ENCODE measurements at regions not wholly inside any gene's neighbourhood (a gene's known extent, or its start where the extent isn't known, plus 50 kb on each side); places are given as distances from the start of the nearest gene placed in this dataset.

DNA sequence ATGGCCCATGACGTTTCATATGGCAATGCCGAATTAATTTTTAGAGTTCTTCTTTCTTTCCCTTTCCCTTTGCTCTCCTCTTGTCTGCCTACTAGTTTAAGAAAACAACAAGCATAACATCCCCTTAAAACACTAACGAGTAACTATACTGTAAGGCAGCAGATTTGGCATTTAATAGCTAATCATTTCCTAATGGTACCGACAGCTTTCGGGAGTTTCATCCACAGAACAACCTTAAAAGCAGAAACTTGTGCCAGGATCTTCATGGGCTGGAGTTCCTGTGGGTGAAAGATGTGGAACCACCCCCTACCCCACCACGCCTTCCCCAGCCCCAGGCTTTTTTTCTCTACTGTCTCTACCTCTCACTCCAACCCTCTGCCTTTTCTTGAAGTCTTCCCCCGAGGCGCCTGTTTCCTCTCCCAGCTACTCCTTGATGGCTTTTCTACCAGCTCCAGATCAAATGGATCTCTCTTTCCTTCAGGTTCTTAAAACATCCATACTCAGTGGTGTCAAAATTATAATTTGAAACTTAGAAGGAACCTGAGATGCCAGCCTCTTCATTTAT is 319.5 kb downstream of the PIK3R1 start:
- no peaks in the 10 kb centered on the region for H3K9me3 ChIP-seq
- intact Hi-C loops (cut with DNase I; ENCODE audit: low total_unique reads): no loop called here
- H3K4me3 ChIP-seq: no peak overlapping the region
- no peak overlapping the region for H3K27ac ChIP-seq
- peaks cover 0 to 16% (median 0%) of the 10 kb centered on the region in 7 donors for H3K27me3 ChIP-seq (replicated peaks in 1 of 7)
- H3K36me3 ChIP-seq: no peaks in the 10 kb centered on the region
- 86 to 92% (median 89%) methylated on average over 8 of the region's 8 CpGs for WGBS, 5 donors
- TF ChIP-seq POLR2AphosphoS5 (IDR thresholded peaks at IDR 0.05): no peak
- TF ChIP-seq, protein P1, sequence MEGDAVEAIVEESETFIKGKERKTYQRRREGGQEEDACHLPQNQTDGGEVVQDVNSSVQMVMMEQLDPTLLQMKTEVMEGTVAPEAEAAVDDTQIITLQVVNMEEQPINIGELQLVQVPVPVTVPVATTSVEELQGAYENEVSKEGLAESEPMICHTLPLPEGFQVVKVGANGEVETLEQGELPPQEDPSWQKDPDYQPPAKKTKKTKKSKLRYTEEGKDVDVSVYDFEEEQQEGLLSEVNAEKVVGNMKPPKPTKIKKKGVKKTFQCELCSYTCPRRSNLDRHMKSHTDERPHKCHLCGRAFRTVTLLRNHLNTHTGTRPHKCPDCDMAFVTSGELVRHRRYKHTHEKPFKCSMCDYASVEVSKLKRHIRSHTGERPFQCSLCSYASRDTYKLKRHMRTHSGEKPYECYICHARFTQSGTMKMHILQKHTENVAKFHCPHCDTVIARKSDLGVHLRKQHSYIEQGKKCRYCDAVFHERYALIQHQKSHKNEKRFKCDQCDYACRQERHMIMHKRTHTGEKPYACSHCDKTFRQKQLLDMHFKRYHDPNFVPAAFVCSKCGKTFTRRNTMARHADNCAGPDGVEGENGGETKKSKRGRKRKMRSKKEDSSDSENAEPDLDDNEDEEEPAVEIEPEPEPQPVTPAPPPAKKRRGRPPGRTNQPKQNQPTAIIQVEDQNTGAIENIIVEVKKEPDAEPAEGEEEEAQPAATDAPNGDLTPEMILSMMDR (IDR thresholded peaks at IDR 0.05 in 8 of 11, conservative IDR thresholded peaks at IDR 0.05 in 3 of 11): no peak
- TF ChIP-seq POLR2A (IDR thresholded peaks at IDR 0.05): no peak
- H3K4me1 ChIP-seq: peaks cover 0 to 12% (median 0%) of the 10 kb centered on the region in 6 donors
- DNase-seq: no peak

DNA sequence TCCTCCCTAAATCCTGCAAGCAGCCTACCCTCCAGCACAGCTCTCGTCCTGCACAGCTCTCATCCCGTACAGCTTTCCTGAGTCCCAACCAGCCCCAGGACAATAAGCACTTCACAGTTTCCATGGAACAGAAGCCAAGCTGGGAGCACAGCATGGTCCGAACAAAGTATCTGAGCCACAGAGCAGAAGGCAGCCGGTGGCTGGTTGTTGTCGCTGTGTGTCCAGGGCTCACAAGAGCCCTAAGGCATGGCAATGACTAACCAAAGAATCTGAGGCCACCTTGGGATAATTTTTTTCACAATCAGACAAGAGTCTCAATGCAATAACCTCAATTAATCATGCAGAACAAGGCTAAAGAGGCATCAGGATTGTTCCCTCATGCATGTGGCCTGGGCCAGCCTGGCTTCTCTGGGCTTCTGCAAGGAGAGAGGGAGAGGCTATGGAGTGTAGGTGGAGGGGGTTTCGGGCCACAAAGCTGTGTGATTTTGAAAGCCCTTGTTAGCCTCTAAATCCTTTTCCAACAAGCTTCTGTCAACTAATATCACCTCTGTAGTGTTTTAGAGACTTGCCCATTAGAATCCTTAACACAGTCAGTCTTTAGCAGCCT is 323.4 kb downstream of the PIK3R1 start:
- no peaks in the 10 kb centered on the region for H3K9me3 ChIP-seq
- no peaks in the 10 kb centered on the region for H3K36me3 ChIP-seq
- H3K4me1 ChIP-seq: peaks cover 0 to 15% (median 0%) of the 10 kb centered on the region in 6 donors
- peaks cover 0 to 16% (median 0%) of the 10 kb centered on the region in 7 donors for H3K27me3 ChIP-seq (replicated peaks in 1 of 7)
- no peak for DNase-seq
- 91 to 95% (median 93%) methylated on average over 6 of the region's 6 CpGs for WGBS, 5 donors
- H3K4me3 ChIP-seq: no peak overlapping the region
- H3K27ac ChIP-seq: no peak overlapping the region
- intact Hi-C loops (cut with DNase I; ENCODE audit: low total_unique reads): no loop called here
- TF ChIP-seq POLR2AphosphoS5 (IDR thresholded peaks at IDR 0.05): no peak
- TF ChIP-seq POLR2A (IDR thresholded peaks at IDR 0.05): no peak
- TF ChIP-seq, protein P1 (IDR thresholded peaks at IDR 0.05 in 8 of 11, conservative IDR thresholded peaks at IDR 0.05 in 3 of 11): no peak

DNA sequence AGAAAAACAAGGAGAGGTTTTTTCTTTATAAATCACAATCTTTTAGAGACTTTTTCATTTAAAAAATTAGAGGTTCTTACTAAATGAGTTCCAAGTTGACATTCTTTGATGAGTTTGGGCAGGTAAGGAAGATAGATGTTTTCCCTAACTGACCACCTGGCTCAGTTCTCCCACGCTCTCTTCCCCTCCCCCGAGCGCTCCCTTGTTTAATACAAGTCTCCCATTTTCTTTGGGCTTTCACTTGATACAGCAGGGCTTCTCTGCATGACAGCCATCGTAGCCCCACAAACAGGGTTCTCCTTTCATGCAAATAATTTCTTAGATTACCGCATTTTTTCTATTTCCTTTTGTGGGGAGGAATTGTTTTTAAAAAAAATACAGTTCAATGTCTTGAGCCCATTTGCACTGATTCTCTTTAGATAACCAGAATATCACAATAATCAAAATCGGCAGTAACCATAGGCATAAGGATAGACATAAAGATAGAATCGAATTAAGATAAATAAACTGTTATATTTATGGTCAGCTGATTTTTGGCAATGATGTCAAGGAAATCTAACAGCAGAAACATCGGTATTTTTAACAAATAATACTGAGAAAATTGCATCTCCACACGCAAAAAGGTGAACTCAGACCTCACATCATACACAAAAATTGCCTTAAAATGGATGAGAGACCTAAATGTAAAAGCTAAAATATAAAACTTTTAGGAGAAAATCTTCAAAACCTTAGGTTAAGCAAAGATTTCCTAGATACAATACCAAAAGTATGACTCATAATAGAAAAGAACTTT is 325.4 kb downstream of the PIK3R1 start:
- H3K27ac ChIP-seq: no peak overlapping the region
- peaks cover 0 to 6% (median 0%) of the 10 kb centered on the region in 7 donors for H3K27me3 ChIP-seq (replicated peaks in 1 of 7)
- H3K4me3 ChIP-seq: no peak overlapping the region
- intact Hi-C loops (cut with DNase I; ENCODE audit: low total_unique reads): no loop called here
- H3K36me3 ChIP-seq: no peaks in the 10 kb centered on the region
- no peaks in the 10 kb centered on the region for H3K9me3 ChIP-seq
- DNase-seq: no peak
- H3K4me1 ChIP-seq: peaks cover 0 to 13% (median 0%) of the 10 kb centered on the region in 6 donors
- WGBS, 5 donors: 81 to 92% (median 88%) methylated on average over 9 of the region's 9 CpGs
- no peak for TF ChIP-seq POLR2A (IDR thresholded peaks at IDR 0.05)
- TF ChIP-seq POLR2AphosphoS5 (IDR thresholded peaks at IDR 0.05): no peak
- TF ChIP-seq, protein P1 (IDR thresholded peaks at IDR 0.05 in 8 of 11, conservative IDR thresholded peaks at IDR 0.05 in 3 of 11): no peak

DNA sequence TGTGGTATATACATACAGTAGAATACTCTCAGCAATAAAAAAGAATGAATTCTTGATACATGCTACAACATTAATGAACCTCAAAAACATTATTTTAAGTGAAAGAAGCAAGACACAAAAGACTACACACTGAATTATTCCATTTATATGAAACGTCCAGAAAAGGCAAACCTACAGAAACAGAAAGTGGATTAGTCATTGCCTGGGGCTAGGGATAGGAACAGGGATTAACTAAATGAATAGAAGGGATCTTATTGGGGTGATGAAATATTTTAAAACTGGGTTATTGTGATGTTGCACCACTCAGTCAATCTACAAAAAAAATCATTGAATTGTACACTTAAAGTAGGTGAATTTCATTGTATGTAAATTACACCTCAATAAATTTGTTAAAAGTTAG is 326.7 kb downstream of the PIK3R1 start:
- Histone ChIP-seq H3K27me3 (replicated peaks in 1 of 7) (peaks cover 0 to 5% (median 0%) of the 10 kb centered on the region in 7 donors), H3K4me1 (peaks cover 0 to 13% (median 0%) of the 10 kb centered on the region in 6 donors), H3K9me3 (no peaks in the 10 kb centered on the region), H3K36me3 (no peaks in the 10 kb centered on the region), H3K27ac (no peak overlapping the region), H3K4me3 (no peak overlapping the region)
- no peak for DNase-seq
- WGBS, 5 donors: 29 to 61% (median 42%) methylated on average over 1 of the region's 1 CpG
- TF ChIP-seq POLR2A (IDR thresholded peaks at IDR 0.05) (no peak), POLR2AphosphoS5 (IDR thresholded peaks at IDR 0.05) (no peak)
- TF ChIP-seq, protein P1 (IDR thresholded peaks at IDR 0.05 in 8 of 11, conservative IDR thresholded peaks at IDR 0.05 in 3 of 11): no peak
- intact Hi-C loops (cut with DNase I; ENCODE audit: low total_unique reads): no loop called here
